ENCODE measurements at regions not wholly inside any gene's neighbourhood (a gene's known extent, or its start where the extent isn't known, plus 50 kb on each side); places are given as distances from the start of the nearest gene placed in this dataset.

DNA sequence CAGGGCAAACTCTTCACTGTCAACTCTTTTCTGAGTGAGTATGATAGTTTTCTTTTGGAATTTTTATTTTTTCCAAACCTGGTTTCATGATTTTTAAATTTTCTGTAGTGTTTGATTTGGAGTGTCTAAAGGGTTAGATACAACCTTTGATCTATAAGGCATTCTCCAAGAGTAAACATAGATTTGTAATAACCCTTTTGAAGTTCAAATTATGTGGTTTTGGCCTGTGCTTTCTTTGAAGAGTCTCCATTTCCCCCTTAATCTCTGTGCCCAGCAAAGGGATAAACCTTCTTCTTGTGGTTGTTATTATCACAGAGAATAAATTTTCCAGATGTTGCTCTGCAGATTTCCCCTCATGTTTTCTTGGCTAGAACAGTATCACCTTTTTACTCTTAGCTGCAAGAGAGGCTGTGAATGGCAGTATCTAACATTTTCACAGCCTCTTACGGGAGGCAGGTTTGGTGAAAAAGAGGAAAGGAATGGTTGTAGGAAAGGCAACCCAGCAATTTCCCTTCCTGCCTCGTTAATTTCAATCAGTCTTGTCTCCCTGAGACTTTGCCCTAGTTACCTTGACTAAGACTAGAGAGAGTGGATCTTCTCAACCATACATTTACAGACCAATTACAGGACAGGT is 83.3 kb upstream of the AKIRIN2 start:
- FAIRE-seq (no peak), DNase-seq (ENCODE audit: insufficient read length, low spot score) (no peak)
- TF ChIP-seq POLR2A (IDR thresholded peaks at IDR 0.05; ENCODE audit: low read depth, low read length), result no peak

DNA sequence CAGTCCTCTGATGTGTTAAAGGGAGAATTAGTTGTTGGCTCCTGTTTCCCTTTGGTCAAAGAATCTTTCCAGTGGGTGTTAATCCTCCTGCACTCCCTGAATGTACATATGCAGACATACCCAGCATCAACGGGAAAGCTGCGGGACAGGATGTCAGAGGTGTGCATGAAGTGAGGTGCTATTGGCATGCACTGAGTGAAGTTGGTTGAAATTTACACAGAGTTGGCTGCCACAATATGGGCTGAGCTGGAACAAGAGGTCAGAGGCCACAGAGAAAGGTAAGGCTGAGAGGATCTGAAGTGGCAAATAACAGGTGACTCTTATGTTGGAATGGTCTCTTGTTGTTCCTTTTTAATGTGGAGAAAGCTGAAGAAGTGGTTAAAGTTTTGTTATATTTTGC is 82.7 kb upstream of the AKIRIN2 start:
- no peak for TF ChIP-seq POLR2A (IDR thresholded peaks at IDR 0.05; ENCODE audit: low read depth, low read length)
- FAIRE-seq, result no peak
- no peak for DNase-seq (ENCODE audit: insufficient read length, low spot score)

DNA sequence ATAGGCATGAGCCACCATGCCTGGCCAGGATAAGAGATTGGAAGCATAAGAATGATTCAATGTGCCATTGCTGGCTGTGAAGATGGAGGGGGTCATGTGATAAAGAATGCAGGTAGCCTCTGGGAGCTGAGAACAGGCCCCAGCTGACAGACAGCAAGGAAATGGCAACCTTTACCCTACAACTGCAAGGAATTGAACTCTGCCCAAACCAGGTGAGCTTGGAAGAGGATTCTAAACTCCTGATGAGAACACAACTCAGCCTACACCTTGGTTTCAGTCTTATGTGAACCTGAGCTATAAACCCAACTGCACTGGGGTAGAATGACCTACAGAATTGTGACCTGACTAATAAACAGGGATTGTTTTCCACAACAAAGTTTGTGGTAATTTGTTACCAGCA is 82.0 kb upstream of the AKIRIN2 start:
- no peak for DNase-seq (ENCODE audit: insufficient read length, low spot score)
- no peak for TF ChIP-seq POLR2A (IDR thresholded peaks at IDR 0.05; ENCODE audit: low read depth, low read length)
- FAIRE-seq, result no peak

DNA sequence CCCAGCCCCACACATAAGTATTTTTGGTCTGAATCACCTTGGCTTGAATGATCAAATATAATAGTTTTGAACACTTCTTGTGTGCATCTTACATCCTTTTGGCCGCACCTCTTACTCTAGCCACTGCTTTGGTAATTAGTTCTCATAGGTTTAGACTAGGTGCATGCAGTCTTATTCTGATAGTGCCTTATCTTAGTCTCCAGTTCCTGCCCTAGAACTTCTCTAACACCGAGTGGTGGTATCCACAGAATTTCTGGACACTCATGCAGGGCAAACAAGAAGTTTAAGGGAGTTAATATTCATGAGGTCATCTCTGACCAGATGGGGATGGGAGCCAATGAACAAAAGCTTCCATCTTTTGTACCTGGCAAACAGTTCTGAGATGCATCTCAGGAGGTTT is 77.5 kb upstream of the AKIRIN2 start:
- FAIRE-seq, result no peak
- DNase-seq (ENCODE audit: insufficient read length, low spot score), result no peak
- TF ChIP-seq POLR2A (IDR thresholded peaks at IDR 0.05; ENCODE audit: low read depth, low read length), result no peak

DNA sequence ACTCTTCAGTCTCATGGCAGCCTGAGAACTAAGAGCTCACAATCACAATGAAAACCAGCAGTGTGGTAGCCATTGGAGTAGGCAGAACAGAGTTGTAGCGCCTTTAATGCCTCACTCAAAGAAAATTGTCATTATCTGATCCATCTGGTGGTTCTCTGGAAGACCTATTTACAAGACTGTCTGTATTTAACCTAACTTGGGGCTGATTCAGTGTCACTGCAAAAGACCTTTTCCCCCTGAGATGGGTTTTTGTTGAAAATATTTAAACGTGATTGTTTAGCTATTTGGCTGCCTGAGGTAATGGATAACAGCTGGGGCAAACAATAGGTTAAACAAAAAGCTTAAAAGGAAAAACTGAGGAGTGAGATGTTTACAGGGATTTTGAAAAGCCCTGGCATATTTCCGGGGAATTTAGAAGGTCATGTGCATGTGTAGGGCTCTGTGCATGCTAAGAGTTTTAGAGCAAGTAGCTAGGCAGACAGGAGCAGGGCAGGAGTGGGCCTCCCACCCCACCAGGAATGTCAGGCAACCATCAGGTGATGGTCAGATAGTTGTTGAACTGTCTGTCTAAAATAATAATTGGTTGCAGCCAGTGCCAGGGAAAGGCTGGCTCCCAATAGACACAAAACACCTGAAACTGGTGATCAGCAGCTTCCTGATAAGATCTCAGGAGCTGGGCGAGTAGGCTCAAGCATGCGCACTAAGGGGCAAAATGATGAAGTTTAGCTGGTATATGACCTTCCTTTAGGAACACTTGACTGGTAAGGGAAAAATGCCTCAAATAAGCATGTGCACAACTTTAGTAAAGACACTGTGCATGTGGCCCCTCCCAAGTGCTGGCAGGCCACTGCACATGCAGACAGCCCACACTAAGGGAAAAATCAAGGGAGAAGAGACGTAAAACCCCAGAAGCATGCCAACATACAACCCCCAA is 70.8 kb upstream of the AKIRIN2 start:
- no peak for TF ChIP-seq POLR2A (IDR thresholded peaks at IDR 0.05; ENCODE audit: low read depth, low read length)
- DNase-seq (ENCODE audit: insufficient read length, low spot score) (no peak), FAIRE-seq (no peak)

DNA sequence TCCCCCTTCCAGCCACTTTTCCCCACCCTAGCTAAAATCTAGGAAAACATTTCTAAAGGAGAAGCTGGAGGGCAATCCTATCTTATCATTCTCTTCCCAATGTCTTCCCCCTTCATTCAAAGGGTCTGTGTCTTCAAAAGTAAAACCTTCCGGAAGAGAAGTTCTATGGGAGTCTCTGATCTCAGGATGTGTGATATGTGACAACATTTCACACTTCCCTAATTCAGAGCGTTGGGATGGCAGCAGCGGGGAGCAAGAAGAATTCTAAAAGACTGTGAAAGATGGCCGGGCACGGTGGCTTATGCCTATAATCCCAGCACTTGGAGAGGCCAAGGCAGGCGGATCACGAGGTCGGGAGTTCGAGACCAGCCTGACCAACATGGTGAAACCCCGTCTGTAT is 65.4 kb upstream of the AKIRIN2 start:
- FAIRE-seq, result no peak
- no peak for DNase-seq (ENCODE audit: insufficient read length, low spot score)
- no peak for TF ChIP-seq POLR2A (IDR thresholded peaks at IDR 0.05; ENCODE audit: low read depth, low read length)

DNA sequence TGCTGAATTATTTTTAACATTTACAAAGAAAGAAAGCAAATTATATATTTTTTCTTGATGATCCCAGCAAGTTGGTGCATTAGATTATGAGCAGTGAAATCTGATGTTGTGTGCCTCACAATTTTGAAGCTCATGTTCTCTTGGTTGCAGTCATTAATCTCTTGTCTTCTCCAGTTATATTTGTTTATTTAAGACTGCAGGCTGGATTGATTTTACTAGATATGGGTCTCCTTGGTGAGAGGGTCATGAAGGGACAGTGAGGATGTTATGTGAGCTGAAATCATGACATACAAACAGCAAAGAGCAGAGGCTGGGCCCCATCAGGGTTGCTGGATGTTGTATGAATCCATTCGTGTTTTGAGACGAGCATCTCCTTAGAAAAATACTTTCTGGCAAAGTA is 64.2 kb upstream of the AKIRIN2 start:
- TF ChIP-seq POLR2A (IDR thresholded peaks at IDR 0.05; ENCODE audit: low read depth, low read length), result no peak
- no peak for FAIRE-seq
- no peak for DNase-seq (ENCODE audit: insufficient read length, low spot score)

DNA sequence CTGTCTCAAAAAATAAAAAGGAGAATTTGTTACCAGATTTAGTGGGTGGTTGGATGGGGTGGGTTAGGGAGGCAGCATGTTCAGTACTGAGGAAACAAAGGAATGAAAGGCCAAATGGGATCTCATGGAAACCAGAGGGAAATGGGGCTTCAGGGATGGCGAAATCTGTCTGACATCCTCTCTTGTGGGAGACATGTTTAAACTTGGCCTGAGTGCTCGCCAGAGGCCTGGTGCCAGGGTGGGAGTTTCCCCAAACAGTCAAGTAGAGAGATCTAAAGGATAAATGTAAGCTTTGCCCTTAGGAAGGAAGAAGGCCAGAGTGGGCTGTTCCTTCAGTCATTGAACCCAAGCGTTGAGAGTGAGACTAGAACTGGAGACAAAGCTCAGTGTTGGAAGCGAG is 61.9 kb upstream of the AKIRIN2 start:
- DNase-seq (ENCODE audit: insufficient read length, low spot score), result no peak
- no peak for FAIRE-seq
- TF ChIP-seq POLR2A (IDR thresholded peaks at IDR 0.05; ENCODE audit: low read depth, low read length), result no peak

DNA sequence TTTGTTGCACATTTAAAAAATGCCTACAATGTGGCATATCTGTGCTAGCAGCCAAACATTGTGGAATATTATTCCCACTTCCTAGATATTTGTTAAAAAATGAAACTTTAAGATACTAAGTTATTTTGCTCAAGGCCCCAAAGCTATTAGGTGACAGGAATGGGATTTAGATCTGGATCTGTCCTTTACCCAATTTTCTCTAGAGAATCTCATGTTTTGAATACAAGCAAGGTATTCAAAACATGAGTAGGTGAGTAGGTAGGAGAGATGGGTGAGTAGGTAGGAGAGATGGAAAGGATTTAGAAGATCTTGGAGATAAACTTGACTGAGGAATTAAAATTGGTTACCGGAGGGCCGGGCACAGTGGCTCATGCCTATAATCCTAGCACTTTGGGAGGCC is 61.2 kb upstream of the AKIRIN2 start:
- FAIRE-seq (no peak), DNase-seq (ENCODE audit: insufficient read length, low spot score) (no peak)
- TF ChIP-seq POLR2A (IDR thresholded peaks at IDR 0.05; ENCODE audit: low read depth, low read length), result no peak

DNA sequence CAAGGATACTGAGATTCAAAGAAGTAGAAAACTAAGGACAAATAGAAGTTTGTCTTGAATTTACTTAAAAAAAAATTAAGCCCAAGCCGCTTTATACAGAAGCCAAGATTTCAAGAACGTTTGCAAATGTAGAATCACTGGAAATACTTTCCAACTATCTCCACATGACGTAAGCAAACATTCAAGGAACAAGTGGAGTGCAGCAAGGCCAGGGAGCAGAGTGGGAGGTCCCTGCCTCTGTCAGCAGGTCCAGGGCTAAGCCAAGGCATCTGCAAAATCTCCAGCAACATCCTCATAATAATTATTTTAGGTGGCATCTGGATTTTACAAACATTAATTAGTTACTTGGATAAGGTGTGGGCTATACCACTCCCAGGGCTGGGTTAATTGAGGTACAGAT is 60.1 kb upstream of the AKIRIN2 start:
- no peak for FAIRE-seq

DNA sequence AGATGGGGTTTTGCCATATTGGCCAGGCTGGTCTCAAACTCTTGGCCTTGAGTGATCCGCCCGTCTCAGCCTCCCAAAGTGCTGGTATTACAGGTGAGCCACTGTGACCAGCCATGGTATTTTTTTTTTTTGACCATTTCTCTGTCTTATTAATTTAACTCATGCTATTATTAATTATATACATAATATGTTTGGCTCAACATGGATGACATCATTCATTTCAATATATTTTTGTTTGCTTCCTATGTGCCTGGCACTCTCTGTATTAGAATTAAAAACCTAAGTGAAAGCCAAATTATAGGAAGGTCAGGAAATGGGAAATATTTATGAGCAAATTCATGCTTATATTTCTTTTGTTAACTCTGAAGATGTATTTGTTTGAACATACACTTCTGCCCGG is 55.8 kb upstream of the AKIRIN2 start:
- FAIRE-seq (no peak), DNase-seq (ENCODE audit: insufficient read length, low spot score) (no peak)
- TF ChIP-seq POLR2A (IDR thresholded peaks at IDR 0.05; ENCODE audit: low read depth, low read length), result no peak

More for the DNA sequence above, 60.1 kb upstream of the AKIRIN2 start:
- no peak for TF ChIP-seq POLR2A (IDR thresholded peaks at IDR 0.05; ENCODE audit: low read depth, low read length)
- no peak for DNase-seq (ENCODE audit: insufficient read length, low spot score)

DNA sequence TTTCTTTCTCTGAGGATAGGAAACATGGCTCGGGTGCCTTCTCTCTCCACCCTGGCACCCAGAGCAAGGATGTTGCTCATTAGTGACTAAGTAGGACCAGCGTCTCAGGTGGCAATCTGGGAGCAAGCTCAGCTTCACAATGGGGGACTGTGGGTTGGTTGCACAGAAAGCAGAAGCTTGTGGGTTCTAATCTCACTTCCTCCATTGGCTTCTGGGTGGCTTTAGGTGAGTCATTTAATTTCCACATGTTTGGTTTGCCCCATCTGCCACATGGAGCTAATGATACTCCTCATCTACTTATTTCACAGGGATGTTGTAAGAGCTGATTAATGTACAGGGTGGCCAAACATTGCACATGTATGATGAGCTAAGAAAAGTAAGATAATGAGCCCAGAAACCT is 54.8 kb upstream of the AKIRIN2 start:
- FAIRE-seq (peak; percentile 83), DNase-seq (ENCODE audit: insufficient read length, low spot score) (peak; percentile 49)
- TF ChIP-seq POLR2A (IDR thresholded peaks at IDR 0.05; ENCODE audit: low read depth, low read length), result no peak

DNA sequence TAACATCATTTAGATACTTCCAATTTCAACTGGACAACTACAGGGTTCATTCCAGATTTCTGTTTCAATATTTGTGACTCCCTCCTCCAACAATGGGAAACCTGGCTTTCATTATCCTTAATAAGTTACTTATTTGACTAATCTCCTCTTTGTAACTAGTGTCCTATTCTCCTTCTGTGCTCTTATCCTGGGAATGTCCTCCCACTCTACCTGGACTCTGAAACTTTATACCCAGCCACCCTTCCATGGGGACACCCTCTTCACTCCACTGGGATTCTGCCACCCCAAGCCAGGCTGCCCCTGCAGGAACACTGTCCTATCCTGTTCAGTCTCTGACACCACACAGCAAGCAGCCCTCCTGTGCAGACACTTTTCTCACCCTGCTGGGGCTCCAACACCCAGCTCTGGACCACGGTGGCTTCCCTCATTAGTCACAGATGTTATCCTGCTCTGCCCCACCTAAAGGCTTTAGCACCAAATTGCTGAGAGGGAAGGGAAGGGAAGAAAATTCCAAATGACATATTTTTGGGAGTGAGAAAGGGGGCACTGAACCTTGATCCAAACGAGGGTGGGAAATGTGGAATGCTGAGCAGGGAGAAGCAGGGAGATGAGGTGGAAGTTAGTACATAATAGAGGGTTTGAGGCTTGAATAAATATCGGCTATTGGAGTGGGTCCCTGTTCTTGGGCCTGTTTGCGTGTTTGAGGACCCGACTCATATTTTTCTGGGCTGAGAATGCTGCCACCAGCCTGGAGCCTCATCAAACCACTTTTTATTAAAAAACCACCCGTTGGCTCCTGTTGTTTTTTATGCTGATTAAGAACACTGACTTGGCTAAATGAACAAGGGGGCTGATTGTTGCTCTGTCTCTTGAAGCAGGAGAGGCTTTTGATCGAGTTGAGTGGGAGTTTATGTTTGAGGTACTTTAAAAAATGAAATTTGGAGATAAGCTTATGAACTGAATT is 54.0 kb upstream of the AKIRIN2 start:
- no peak for TF ChIP-seq POLR2A (IDR thresholded peaks at IDR 0.05; ENCODE audit: low read depth, low read length)
- no peak for DNase-seq (ENCODE audit: insufficient read length, low spot score)
- FAIRE-seq, result no peak

DNA sequence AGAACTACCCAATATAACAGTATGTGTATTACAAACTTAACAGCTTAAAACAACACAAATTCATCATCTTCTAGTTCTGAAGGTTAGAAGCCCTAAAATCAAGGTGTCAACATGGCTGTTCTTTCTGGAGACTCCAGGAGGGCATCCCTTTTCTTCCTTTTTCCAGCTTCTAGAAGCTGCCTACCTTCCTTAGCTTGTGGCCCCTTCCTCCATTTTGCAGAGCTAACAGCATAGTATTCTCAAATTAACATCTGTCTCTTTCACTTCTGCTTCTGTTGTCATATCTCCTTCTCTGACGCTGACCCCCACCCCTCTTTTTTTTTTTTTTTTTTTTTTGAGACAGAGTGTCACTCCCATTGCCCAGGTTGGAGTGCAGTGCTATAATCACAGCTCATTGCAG is 52.8 kb upstream of the AKIRIN2 start:
- DNase-seq (ENCODE audit: insufficient read length, low spot score) (no peak), FAIRE-seq (no peak)
- TF ChIP-seq POLR2A (IDR thresholded peaks at IDR 0.05; ENCODE audit: low read depth, low read length), result no peak

All from H54 (cell line).